Fibroblast of pulmonary artery (primary cell): ENCODE measurements at regions not wholly inside any gene's neighbourhood (a gene's known extent, or its start where the extent isn't known, plus 50 kb on each side); places are given as distances from the start of the nearest gene placed in this dataset.

Experiments
- DNase-seq: peaks from one replicate; pipeline ENCODE4 v3.0.0-alpha.2; 2010; ENCODE audit warnings: low read depth
- H3K4me3 ChIP-seq: replicated peaks from 2 replicates; pipeline ENCODE4 v1.5.1; 2011; ENCODE audit warnings: low read depth, mild to moderate bottlenecking, control low read depth, low read length, moderate library complexity
- TF ChIP-seq, protein P1 (sequence below): IDR thresholded peaks from 2 replicates; pipeline ENCODE4 v1.5.1; 2011; ENCODE audit warnings: mild to moderate bottlenecking, control low read depth, low read length, inconsistent platforms; ENCODE audit errors: missing control alignments

DNA sequence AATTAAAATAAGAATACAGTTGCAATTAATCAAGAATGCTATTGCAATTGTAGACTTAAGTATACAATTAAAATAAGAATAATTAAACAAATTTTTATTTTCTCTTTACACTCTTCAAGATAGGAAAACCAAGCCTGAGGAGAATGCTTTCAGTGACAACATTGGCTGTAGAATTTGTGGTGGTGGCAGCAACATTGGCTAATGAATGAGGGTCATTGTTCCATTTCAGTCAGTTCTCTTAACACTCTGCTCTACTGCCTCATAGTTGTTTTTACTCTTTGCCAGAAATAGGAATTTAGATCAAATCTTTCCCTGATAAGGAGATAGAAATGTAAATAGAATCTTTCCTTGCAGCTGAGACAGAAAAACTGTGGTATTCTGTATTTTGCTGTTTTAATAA, 391.6 kb downstream of the PCDH20 start:
- no peak for DNase-seq
- TF ChIP-seq, protein P1, sequence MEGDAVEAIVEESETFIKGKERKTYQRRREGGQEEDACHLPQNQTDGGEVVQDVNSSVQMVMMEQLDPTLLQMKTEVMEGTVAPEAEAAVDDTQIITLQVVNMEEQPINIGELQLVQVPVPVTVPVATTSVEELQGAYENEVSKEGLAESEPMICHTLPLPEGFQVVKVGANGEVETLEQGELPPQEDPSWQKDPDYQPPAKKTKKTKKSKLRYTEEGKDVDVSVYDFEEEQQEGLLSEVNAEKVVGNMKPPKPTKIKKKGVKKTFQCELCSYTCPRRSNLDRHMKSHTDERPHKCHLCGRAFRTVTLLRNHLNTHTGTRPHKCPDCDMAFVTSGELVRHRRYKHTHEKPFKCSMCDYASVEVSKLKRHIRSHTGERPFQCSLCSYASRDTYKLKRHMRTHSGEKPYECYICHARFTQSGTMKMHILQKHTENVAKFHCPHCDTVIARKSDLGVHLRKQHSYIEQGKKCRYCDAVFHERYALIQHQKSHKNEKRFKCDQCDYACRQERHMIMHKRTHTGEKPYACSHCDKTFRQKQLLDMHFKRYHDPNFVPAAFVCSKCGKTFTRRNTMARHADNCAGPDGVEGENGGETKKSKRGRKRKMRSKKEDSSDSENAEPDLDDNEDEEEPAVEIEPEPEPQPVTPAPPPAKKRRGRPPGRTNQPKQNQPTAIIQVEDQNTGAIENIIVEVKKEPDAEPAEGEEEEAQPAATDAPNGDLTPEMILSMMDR, result no peak
- no peak overlapping the region for H3K4me3 ChIP-seq

DNA sequence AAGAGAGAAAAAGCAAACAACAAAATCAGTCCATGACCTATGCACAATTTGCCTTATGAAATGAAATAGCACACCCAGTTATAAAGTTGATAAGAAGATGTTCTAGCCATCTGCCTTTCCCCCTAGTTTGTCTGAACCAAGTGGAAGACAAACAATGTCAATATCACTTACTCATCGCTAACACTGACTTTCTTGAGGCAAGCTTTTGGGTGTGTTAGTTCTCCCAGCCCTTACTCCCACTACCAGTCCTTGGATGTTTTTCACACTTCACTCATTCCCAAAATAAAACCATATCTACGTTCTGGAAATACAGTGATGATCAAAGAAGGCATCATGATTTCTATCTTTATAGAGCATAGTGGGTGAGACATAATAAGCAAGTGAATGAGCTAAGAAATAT, 393.8 kb downstream of the PCDH20 start:
- no peak for DNase-seq
- H3K4me3 ChIP-seq, result no peak overlapping the region
- TF ChIP-seq, protein P1, result no peak

DNA sequence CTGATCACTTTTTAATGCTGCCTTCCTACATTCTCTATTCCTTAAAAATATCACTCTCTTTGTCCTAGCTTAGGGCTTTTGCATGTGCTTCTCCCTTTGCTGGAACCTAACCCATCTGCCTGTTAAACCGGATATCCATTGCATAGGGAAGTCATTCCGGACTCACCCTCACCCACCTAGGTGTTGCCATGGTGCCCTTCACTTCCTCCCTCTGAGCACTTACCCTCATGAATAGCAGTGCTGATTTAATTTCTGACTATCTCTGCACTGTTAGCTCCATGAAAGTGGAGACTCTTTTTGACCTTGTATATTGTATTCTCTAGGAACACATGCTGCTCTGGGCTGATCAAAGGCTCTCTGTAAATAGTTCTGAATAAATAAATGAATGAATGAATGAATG, 401.9 kb downstream of the PCDH20 start:
- no peak for DNase-seq
- TF ChIP-seq, protein P1, result no peak
- H3K4me3 ChIP-seq, result no peak overlapping the region

DNA sequence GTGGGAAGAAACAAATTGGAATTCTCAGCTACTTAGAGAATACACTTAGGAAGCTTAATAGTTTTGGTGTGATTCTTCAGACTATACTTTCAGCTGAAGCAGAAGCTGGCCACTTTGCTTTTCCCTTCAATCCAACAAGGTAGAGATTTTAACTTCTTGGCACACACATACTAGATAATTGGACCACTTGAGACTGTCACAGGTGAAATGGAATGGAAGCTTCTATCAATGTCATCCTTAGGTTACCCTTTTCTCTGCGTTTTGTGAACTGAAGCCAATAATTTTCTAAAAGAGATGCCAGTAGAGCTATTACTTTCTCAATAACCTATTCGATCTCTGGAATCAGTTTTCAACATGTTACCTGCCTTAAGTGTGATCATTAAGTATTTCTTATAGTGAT, 405.3 kb downstream of the PCDH20 start:
- H3K4me3 ChIP-seq, result no peak overlapping the region
- DNase-seq, result no peak
- TF ChIP-seq, protein P1, result no peak

DNA sequence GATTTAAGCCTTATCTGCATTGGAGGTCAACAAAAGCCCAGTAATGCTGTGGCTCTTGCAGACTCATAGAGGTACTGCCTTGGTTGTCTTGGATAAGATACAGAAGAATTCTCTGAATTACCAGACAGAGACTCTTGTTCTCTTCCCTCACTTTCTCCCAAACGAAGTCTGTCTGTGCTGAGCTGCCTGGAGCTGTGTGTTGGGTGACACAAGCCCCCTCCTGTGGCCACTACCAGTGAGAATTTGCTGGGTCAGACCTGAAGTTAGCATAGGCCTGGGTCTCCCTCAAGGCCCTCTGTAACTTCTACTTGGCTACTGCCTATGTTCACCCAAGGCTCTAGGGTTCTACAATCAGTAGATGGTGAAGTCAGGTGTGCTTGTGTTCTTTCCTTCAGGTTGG, 413.0 kb downstream of the PCDH20 start:
- no peak overlapping the region for H3K4me3 ChIP-seq
- DNase-seq, result no peak
- TF ChIP-seq, protein P1, result no peak

DNA sequence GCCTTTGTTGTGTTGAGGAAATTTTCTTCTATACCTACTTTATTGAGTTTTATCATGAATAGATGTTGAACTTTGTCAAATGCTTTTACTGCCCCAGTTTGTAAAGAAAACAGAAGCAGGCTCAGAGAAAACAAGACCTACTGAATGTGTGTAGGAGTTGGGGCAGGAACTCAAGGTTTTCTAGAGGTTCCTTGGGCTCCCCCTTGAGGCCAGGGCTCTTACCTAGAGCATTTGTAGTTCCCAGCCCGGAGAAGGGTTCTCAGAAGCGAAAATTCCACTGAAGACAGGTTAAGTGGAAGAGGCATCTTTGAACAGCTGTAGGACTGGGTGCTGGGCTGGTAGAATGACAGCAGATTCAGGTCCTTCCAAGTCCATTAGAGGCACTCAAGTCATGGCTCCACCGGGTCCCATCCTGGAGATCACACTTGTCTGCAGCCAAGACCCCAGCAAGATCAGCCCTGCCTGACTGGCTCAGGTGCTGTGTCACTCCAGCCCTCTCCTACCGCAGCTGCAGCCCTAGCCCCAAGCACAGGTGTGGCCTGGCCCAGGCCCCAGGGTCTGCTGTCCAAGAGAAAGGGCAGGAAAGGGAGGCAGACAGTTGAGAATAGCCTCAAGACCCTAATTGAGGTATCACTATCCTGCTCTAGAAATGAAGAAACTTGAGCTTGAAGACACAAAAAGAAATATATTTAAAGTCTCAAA, 425.5 kb downstream of the PCDH20 start:
- DNase-seq, result no peak
- H3K4me3 ChIP-seq, result no peak overlapping the region
- TF ChIP-seq, protein P1, result no peak

DNA sequence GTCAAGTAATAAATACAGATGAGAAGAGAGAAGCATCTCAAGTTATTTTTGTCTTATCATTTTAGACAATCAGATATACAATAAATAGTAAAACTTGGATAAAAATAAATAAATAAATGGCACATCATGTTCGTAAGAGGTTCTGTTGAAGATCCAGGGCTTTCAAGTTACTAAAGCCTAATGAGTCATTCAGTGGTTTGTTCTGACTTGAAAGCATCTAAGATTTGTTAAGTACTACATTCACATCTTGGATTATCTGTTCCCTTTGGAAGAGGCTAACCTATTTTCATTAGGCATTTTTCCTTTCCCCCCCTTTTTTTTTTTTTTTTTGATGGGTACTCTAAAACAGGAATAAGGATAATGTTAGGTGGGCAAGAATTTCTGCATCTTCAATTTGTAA, 429.3 kb downstream of the PCDH20 start:
- no peak overlapping the region for H3K4me3 ChIP-seq
- TF ChIP-seq, protein P1, result no peak
- DNase-seq, result no peak
